ENCODE measurements at regions not wholly inside any gene's neighbourhood (a gene's known extent, or its start where the extent isn't known, plus 50 kb on each side); places are given as distances from the start of the nearest gene placed in this dataset.
"Not testable (repeated sequence)": the region's sequence is repeated elsewhere in the genome, so short reads cannot be mapped to it uniquely, and the experiment has no call there.

GRCh38 chr4:10775132-10775531, 90.6 kb upstream of the CLNK start:
- DNase-seq (ENCODE audit: low read depth in 4 of 4, low spot score in 3 of 4), result not testable (repeated sequence)

GRCh38 chr4:10773656-10774055, 89.1 kb upstream of the CLNK start:
- DNase-seq (ENCODE audit: low read depth in 4 of 4, low spot score in 3 of 4), result no peak

- no peak for DNase-seq (ENCODE audit: low read depth in 4 of 4, low spot score in 3 of 4)
Observed at GRCh38 chr4:10773010-10773409, 88.4 kb upstream of the CLNK start.

GRCh38 chr4:10765386-10765785, 80.8 kb upstream of the CLNK start:
- DNase-seq (ENCODE audit: low read depth in 4 of 4, low spot score in 3 of 4), result no peak

GRCh38 chr4:10762561-10762960, 78.0 kb upstream of the CLNK start:
- DNase-seq (ENCODE audit: low read depth in 4 of 4, low spot score in 3 of 4), result peak in 3 of 4 donors; percentile 12 to 33 (median 30)

GRCh38 chr4:10761903-10762302, 77.3 kb upstream of the CLNK start:
- DNase-seq (ENCODE audit: low read depth in 4 of 4, low spot score in 3 of 4), result no peak

GRCh38 chr4:10760086-10760485, 75.5 kb upstream of the CLNK start:
- DNase-seq (ENCODE audit: low read depth in 4 of 4, low spot score in 3 of 4), result no peak

- no peak for DNase-seq (ENCODE audit: low read depth in 4 of 4, low spot score in 3 of 4)
Observed at GRCh38 chr4:10758906-10759305, 74.3 kb upstream of the CLNK start.

- no peak for DNase-seq (ENCODE audit: low read depth in 4 of 4, low spot score in 3 of 4)
Observed at GRCh38 chr4:10753856-10754402, 69.4 kb upstream of the CLNK start.

- no peak for DNase-seq (ENCODE audit: low read depth in 4 of 4, low spot score in 3 of 4)
Observed at GRCh38 chr4:10753336-10753735, 68.8 kb upstream of the CLNK start.

GRCh38 chr4:10750714-10751113, 66.1 kb upstream of the CLNK start:
- DNase-seq (ENCODE audit: low read depth in 4 of 4, low spot score in 3 of 4), result no peak

- DNase-seq (ENCODE audit: low read depth in 4 of 4, low spot score in 3 of 4), result no peak
Observed at GRCh38 chr4:10747186-10747585, 62.6 kb upstream of the CLNK start.

- DNase-seq (ENCODE audit: low read depth in 4 of 4, low spot score in 3 of 4), result peak in 1 of 4 donors; percentile 14
Observed at GRCh38 chr4:10746371-10747171, 62.0 kb upstream of the CLNK start.

- DNase-seq (ENCODE audit: low read depth in 4 of 4, low spot score in 3 of 4), result no peak
Observed at GRCh38 chr4:10743357-10743756, 58.8 kb upstream of the CLNK start.

- DNase-seq (ENCODE audit: low read depth in 4 of 4, low spot score in 3 of 4), result no peak
Observed at GRCh38 chr4:10741961-10742699, 57.6 kb upstream of the CLNK start.

- no peak for DNase-seq (ENCODE audit: low read depth in 4 of 4, low spot score in 3 of 4)
Observed at GRCh38 chr4:10740891-10741620, 56.5 kb upstream of the CLNK start.

GRCh38 chr4:10740251-10740650, 55.7 kb upstream of the CLNK start:
- no peak for DNase-seq (ENCODE audit: low read depth in 4 of 4, low spot score in 3 of 4)

- DNase-seq (ENCODE audit: low read depth in 4 of 4, low spot score in 3 of 4), result no peak
Observed at GRCh38 chr4:10738826-10739489, 54.4 kb upstream of the CLNK start.

GRCh38 chr4:10737337-10737736, 52.8 kb upstream of the CLNK start:
- no peak for DNase-seq (ENCODE audit: low read depth in 4 of 4, low spot score in 3 of 4)

- DNase-seq (ENCODE audit: low read depth in 4 of 4, low spot score in 3 of 4), result no peak
Observed at GRCh38 chr4:10736895-10737294, 52.3 kb upstream of the CLNK start.

GRCh38 chr4:10736266-10736665, 51.7 kb upstream of the CLNK start:
- no peak for DNase-seq (ENCODE audit: low read depth in 4 of 4, low spot score in 3 of 4)
